ENCODE measurements at regions not wholly inside any gene's neighbourhood (a gene's known extent, or its start where the extent isn't known, plus 50 kb on each side); places are given as distances from the start of the nearest gene placed in this dataset.

DNA sequence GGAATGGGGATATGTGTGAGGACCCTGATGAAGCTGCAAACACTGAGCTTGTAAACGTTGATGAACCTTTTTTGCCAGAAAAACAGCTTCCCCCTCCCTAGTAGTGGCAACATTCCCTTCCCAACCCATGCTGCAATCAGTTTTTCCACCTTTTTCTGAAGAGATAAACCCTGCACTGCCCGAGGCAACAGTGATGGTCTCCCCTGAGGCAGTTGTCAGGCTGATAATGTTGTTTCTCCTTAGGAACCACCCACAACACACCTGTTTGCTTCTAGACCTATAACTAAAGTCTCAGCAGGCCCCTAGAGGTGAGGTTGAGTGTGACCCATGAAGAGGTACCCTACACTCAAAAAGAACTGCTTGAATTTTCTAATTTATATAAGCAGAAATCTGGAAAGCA is 922.4 kb upstream of the ADGRL4 start:
- no peak for ATAC-seq
- no peak overlapping the region for H3K9ac ChIP-seq (ENCODE audit: insufficient read depth, low read depth, low read length)
- peaks cover 86% of the 10 kb centered on the region for H3K9me3 ChIP-seq (ENCODE audit: low read length)
- CTCF ChIA-PET (ENCODE audit: low intra/inter-chr PET ratio, low total read pairs) = no interaction called here
- H3K4me2 ChIP-seq (ENCODE audit: low read depth, low read length) = no peak overlapping the region
- H4K20me1 ChIP-seq (ENCODE audit: insufficient read depth, low read length) = no peaks in the 10 kb centered on the region
- 0% methylated on average over 2 of the region's 2 CpGs for WGBS (ENCODE audit: low lambda C conversion rate)
- no peaks in the 10 kb centered on the region for H3K79me2 ChIP-seq (ENCODE audit: insufficient read depth, low read length)
- H3K4me1 ChIP-seq (ENCODE audit: insufficient read depth, low read length) = no peaks in the 10 kb centered on the region
- no peaks in the 10 kb centered on the region for H3K27me3 ChIP-seq (ENCODE audit: control insufficient read depth in 1 of 2, insufficient read depth in 2 of 2, low read length in 2 of 2)
- BruUV-seq (replicated peaks) = no TSS peak
- no peak overlapping the region for H3K27ac ChIP-seq (ENCODE audit: extremely low read length, insufficient read depth, low read length)
- intact Hi-C loops (cut with micrococcal nuclease; ENCODE audit: unreplicated experiment) (no loop called here), in situ Hi-C loops (cut with HindIII; ENCODE audit: extremely low pct_ligation_motif_present, low pct_unique_long_range_greater_than_20kb) (no loop called here)
- FAIRE-seq = no peak
- no peak overlapping the region for H3K4me3 ChIP-seq (replicated peaks in 1 of 3; ENCODE audit: insufficient read depth in 1 of 3, low read depth in 2 of 3, low read length in 3 of 3)
- H2AFZ ChIP-seq (ENCODE audit: low read length) = no peak overlapping the region
- no peak for TF ChIP-seq ZNF891 (CRISPR knock-in tag; IDR thresholded peaks at IDR 0.05)
- TF ChIP-seq XBP1 (CRISPR knock-in tag; IDR thresholded peaks at IDR 0.05) = no peak
- TF ChIP-seq, protein P1, sequence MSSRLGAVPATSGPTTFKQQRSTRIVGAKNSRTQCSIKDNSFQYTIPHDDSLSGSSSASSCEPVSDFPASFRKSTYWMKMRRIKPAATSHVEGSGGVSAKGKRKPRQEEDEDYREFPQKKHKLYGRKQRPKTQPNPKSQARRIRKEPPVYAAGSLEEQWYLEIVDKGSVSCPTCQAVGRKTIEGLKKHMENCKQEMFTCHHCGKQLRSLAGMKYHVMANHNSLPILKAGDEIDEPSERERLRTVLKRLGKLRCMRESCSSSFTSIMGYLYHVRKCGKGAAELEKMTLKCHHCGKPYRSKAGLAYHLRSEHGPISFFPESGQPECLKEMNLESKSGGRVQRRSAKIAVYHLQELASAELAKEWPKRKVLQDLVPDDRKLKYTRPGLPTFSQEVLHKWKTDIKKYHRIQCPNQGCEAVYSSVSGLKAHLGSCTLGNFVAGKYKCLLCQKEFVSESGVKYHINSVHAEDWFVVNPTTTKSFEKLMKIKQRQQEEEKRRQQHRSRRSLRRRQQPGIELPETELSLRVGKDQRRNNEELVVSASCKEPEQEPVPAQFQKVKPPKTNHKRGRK (CRISPR knock-in tag; IDR thresholded peaks at IDR 0.05) = no peak
- no peak for TF ChIP-seq KDM2A (CRISPR knock-in tag; IDR thresholded peaks at IDR 0.05; ENCODE audit: borderline replicate concordance, low read depth)
- TF ChIP-seq ERF (CRISPR knock-in tag; IDR thresholded peaks at IDR 0.05) = no peak
- no peak for TF ChIP-seq ZNF354B (CRISPR knock-in tag; IDR thresholded peaks at IDR 0.05)
- no peak for TF ChIP-seq TSC22D2 (CRISPR knock-in tag; IDR thresholded peaks at IDR 0.05; ENCODE audit: borderline replicate concordance)
- TF ChIP-seq RFX1 (IDR thresholded peaks at IDR 0.05) = no peak
- no peak for TF ChIP-seq TMF1 (CRISPR knock-in tag; IDR thresholded peaks at IDR 0.05; ENCODE audit: low read depth)
- TF ChIP-seq, protein P2, sequence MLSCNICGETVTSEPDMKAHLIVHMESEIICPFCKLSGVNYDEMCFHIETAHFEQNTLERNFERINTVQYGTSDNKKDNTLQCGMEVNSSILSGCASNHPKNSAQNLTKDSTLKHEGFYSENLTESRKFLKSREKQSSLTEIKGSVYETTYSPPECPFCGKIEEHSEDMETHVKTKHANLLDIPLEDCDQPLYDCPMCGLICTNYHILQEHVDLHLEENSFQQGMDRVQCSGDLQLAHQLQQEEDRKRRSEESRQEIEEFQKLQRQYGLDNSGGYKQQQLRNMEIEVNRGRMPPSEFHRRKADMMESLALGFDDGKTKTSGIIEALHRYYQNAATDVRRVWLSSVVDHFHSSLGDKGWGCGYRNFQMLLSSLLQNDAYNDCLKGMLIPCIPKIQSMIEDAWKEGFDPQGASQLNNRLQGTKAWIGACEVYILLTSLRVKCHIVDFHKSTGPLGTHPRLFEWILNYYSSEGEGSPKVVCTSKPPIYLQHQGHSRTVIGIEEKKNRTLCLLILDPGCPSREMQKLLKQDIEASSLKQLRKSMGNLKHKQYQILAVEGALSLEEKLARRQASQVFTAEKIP (CRISPR knock-in tag; IDR thresholded peaks at IDR 0.05; ENCODE audit: borderline replicate concordance) = no peak
- TF ChIP-seq TP53 (CRISPR knock-in tag; conservative IDR thresholded peaks at IDR 0.05) = no peak
- TF ChIP-seq, protein P3, sequence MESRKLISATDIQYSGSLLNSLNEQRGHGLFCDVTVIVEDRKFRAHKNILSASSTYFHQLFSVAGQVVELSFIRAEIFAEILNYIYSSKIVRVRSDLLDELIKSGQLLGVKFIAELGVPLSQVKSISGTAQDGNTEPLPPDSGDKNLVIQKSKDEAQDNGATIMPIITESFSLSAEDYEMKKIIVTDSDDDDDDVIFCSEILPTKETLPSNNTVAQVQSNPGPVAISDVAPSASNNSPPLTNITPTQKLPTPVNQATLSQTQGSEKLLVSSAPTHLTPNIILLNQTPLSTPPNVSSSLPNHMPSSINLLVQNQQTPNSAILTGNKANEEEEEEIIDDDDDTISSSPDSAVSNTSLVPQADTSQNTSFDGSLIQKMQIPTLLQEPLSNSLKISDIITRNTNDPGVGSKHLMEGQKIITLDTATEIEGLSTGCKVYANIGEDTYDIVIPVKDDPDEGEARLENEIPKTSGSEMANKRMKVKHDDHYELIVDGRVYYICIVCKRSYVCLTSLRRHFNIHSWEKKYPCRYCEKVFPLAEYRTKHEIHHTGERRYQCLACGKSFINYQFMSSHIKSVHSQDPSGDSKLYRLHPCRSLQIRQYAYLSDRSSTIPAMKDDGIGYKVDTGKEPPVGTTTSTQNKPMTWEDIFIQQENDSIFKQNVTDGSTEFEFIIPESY (CRISPR knock-in tag; IDR thresholded peaks at IDR 0.05) = no peak
- TF ChIP-seq STAG1 (CRISPR knock-in tag; IDR thresholded peaks at IDR 0.05) = no peak
- TF ChIP-seq TAF15 (IDR thresholded peaks at IDR 0.05; ENCODE audit: low read depth, low read length, poor library complexity, severe bottlenecking) = no peak
- TF ChIP-seq HMG20A (CRISPR knock-in tag; IDR thresholded peaks at IDR 0.05; ENCODE audit: borderline replicate concordance) = no peak
- TF ChIP-seq ZNF83 (CRISPR knock-in tag; IDR thresholded peaks at IDR 0.05; ENCODE audit: borderline replicate concordance) = no peak
- TF ChIP-seq HOXD1 (CRISPR knock-in tag; IDR thresholded peaks at IDR 0.05) = no peak
- POLR2A ChIA-PET = no interaction called here
- no peak for DNase-seq (ENCODE audit: low spot score)
- H3K36me3 ChIP-seq (replicated peaks in 1 of 2; ENCODE audit: control insufficient read depth in 1 of 2, insufficient read depth in 2 of 2, low read length in 2 of 2) = no peaks in the 10 kb centered on the region

Measured in HepG2 (cell line).